A673 (cell line): ENCODE measurements at regions not wholly inside any gene's neighbourhood (a gene's known extent, or its start where the extent isn't known, plus 50 kb on each side); places are given as distances from the start of the nearest gene placed in this dataset.

ENCODE experiments used
- BruUV-seq: library from RNA; stranded (reverse); fragments of 400-500 nt; replicated peaks from 2 replicates; lab custom pipeline; 2021; lab: Mats Ljungman, UMichigan
- CTCF ChIA-PET: fragments of 300-600 bp; sonication (Branson Sonifier 250); formaldehyde crosslinking; loops from one replicate; lab custom pipeline; 2022; ENCODE audit warnings: antibody characterized with exemption; lab: Charles Lee
- POLR2A ChIA-PET: fragments of 300-600 bp; sonication (Branson Sonifier 250); formaldehyde crosslinking; loops from one replicate; lab custom pipeline; 2022; ENCODE audit warnings: antibody characterized with exemption; ENCODE audit not compliant: low non-redundant PET; lab: Charles Lee
- DNase-seq: peaks from one replicate; pipeline ENCODE4 v3.0.0-alpha.2; 2015; ENCODE audit warnings: low spot score
- H3K27ac ChIP-seq: fragments of 200-600 bp; sonication (generic); 2 replicates; pipeline ENCODE4 v1.5.1; 2016; ENCODE audit warnings: mixed run types, low read depth, mild to moderate bottlenecking, mixed read lengths, antibody characterized with exemption, low read length; ENCODE audit not compliant: poor library complexity, severe bottlenecking
- H3K27me3 ChIP-seq: fragments of 200-600 bp; sonication (generic); replicated peaks from 2 replicates; pipeline ENCODE4 v1.6.1; 2017; ENCODE audit warnings: mixed run types, low read depth, mild to moderate bottlenecking, mixed read lengths, antibody characterized with exemption, low read length; ENCODE audit not compliant: insufficient read depth, poor library complexity
- H3K36me3 ChIP-seq: fragments of 200-600 bp; sonication (generic); 2 replicates; pipeline ENCODE4 v1.6.1; 2016; ENCODE audit warnings: mixed run types, mild to moderate bottlenecking, mixed read lengths, antibody characterized with exemption, low read length; ENCODE audit not compliant: insufficient read depth, poor library complexity, severe bottlenecking
- H3K4me1 ChIP-seq: fragments of 200-600 bp; sonication (generic); 2 replicates; pipeline ENCODE4 v1.6.1; 2017; ENCODE audit warnings: mixed run types, mild to moderate bottlenecking, mixed read lengths, antibody characterized with exemption, low read length; ENCODE audit not compliant: insufficient read depth, poor library complexity, severe bottlenecking
- H3K4me3 ChIP-seq: fragments of 200-600 bp; sonication (generic); 2 replicates; pipeline ENCODE4 v1.5.1; 2016; ENCODE audit warnings: low read depth, mixed run types, mild to moderate bottlenecking, mixed read lengths, low read length; ENCODE audit not compliant: poor library complexity, severe bottlenecking
- H3K9me3 ChIP-seq: fragments of 200-600 bp; sonication (generic); 2 replicates; pipeline ENCODE4 v1.6.1; 2016; ENCODE audit warnings: mixed run types, low read depth, mild to moderate bottlenecking, mixed read lengths, antibody characterized with exemption, low read length; ENCODE audit not compliant: poor library complexity, severe bottlenecking
- CTCF ChIP-seq: fragments of 300-800, 200-600 bp; sonication (generic); conservative IDR thresholded peaks from 2 replicates; pipeline ENCODE4 v1.5.1; 2017; ENCODE audit warnings: low read depth, mild to moderate bottlenecking, antibody characterized with exemption, low read length, moderate library complexity, mixed read lengths
- EZH2 ChIP-seq: fragments of 200-600 bp; sonication (generic); IDR thresholded peaks from 2 replicates; pipeline ENCODE4 v1.6.1; 2017; ENCODE audit warnings: borderline replicate concordance, low read depth, mild to moderate bottlenecking, mixed read lengths, antibody characterized with exemption, low read length; ENCODE audit not compliant: poor library complexity, severe bottlenecking
- intact Hi-C: fragments of 100-400 bp; cut with micrococcal nuclease; formaldehyde crosslinking; loops from one replicate; pipeline ENCODE4 v1.10.0; 2022; ENCODE audit not compliant: unreplicated experiment

GRCh38 chr10:106139915-106140314 is 1024.6 kb downstream of the SORCS1 start:
- H3K9me3 ChIP-seq: no peaks in the 10 kb centered on the region
- intact Hi-C loops: no loop called here
- TF ChIP-seq EZH2: no peak
- TF ChIP-seq CTCF: no peak
- peaks cover 9% of the 10 kb centered on the region for H3K4me1 ChIP-seq
- ChIA-PET CTCF (no interaction called here), POLR2A (no interaction called here)
- H3K4me3 ChIP-seq: no peak overlapping the region
- DNase-seq: no peak
- no peak overlapping the region for H3K27ac ChIP-seq
- no TSS peak for BruUV-seq
- H3K27me3 ChIP-seq: no peaks in the 10 kb centered on the region
- H3K36me3 ChIP-seq: no peaks in the 10 kb centered on the region

GRCh38 chr10:106136175-106136574 is 1028.3 kb downstream of the SORCS1 start:
- Histone ChIP-seq H3K4me3 (no peak overlapping the region), H3K9me3 (no peaks in the 10 kb centered on the region), H3K27ac (no peak overlapping the region), H3K36me3 (no peaks in the 10 kb centered on the region), H3K27me3 (no peaks in the 10 kb centered on the region), H3K4me1 (peaks cover 9% of the 10 kb centered on the region)
- no TSS peak for BruUV-seq
- TF ChIP-seq EZH2 (no peak), CTCF (no peak)
- ChIA-PET CTCF (no interaction called here), POLR2A (interaction anchor here (0.7 kb wide), 1 partner anchor 12 kb away, joined by 5 read pairs; no protein-coding TSS in a partner anchor)
- intact Hi-C loops: no loop called here
- DNase-seq: no peak

GRCh38 chr10:106134326-106135000 is 1030.0 kb downstream of the SORCS1 start:
- H3K4me3 ChIP-seq: no peak overlapping the region
- intact Hi-C loops: no loop called here
- H3K27ac ChIP-seq: no peak overlapping the region
- CTCF ChIA-PET: no interaction called here
- TF ChIP-seq EZH2: no peak
- TF ChIP-seq CTCF: no peak
- H3K27me3 ChIP-seq: no peaks in the 10 kb centered on the region
- no TSS peak for BruUV-seq
- H3K4me1 ChIP-seq: no peaks in the 10 kb centered on the region
- no peak for DNase-seq
- no peaks in the 10 kb centered on the region for H3K9me3 ChIP-seq
- POLR2A ChIA-PET: no interaction called here
- H3K36me3 ChIP-seq: no peaks in the 10 kb centered on the region
